ENCODE measurements at regions not wholly inside any gene's neighbourhood (a gene's known extent, or its start where the extent isn't known, plus 50 kb on each side); places are given as distances from the start of the nearest gene placed in this dataset.

- ATAC-seq (no peak), DNase-seq (ENCODE audit: low read depth in 1 of 2, low spot score in 1 of 2) (no peak), FAIRE-seq (no peak)
- H3K9me3 ChIP-seq, result no peaks in the 10 kb centered on the region
- no peak overlapping the region for H3K27ac ChIP-seq
- 34% methylated on average over 5 of the region's 5 CpGs for whole genome bisulfite sequencing (ENCODE audit: missing lambda C conversion rate)
- ChIA-PET CTCF (no interaction called here), POLR2A (no interaction called here)
- TF ChIP-seq NR3C1 (IDR thresholded peaks at IDR 0.05) (no peak), POLR2AphosphoS2 (conservative IDR thresholded peaks at IDR 0.05; ENCODE audit: low read length) (no peak), KDM1A (IDR thresholded peaks at IDR 0.05; ENCODE audit: low read depth) (no peak), ATOH8 (CRISPR knock-in tag; IDR thresholded peaks at IDR 0.05; ENCODE audit: low read depth) (no peak)
- H3K4me2 ChIP-seq, result no peak overlapping the region
- no peak overlapping the region for H3K4me3 ChIP-seq
- H3K4me1 ChIP-seq, result no peaks in the 10 kb centered on the region
These were observed 77.4 kb upstream of the F13A1 start for GRCh38 chr6:6397842-6398241.

- Histone ChIP-seq H3K9me3 (no peaks in the 10 kb centered on the region), H3K4me1 (no peaks in the 10 kb centered on the region), H3K4me3 (no peak overlapping the region), H3K4me2 (no peak overlapping the region), H3K27ac (no peak overlapping the region)
- FAIRE-seq (no peak), ATAC-seq (no peak), DNase-seq (ENCODE audit: low read depth in 1 of 2, low spot score in 1 of 2) (no peak)
- WGBS (ENCODE audit: missing lambda C conversion rate), result 0% methylated on average over 2 of the region's 2 CpGs
- ChIA-PET CTCF (interaction anchor here (1.2 kb wide), 1 partner anchor 12 kb away, joined by 3 read pairs; no protein-coding TSS in a partner anchor), POLR2A (no interaction called here)
- TF ChIP-seq ZFP36 (IDR thresholded peaks at IDR 0.05; ENCODE audit: borderline replicate concordance, partially characterized antibody), result no peak
- no peak for TF ChIP-seq MAZ (IDR thresholded peaks at IDR 0.05; ENCODE audit: borderline replicate concordance, low read depth, low read length)
- TF ChIP-seq ELK1 (IDR thresholded peaks at IDR 0.05; ENCODE audit: low read depth, low read length), result no peak
- no peak for TF ChIP-seq ESRRA (IDR thresholded peaks at IDR 0.05; ENCODE audit: borderline replicate concordance, low read length)
- no peak for TF ChIP-seq CTCF (IDR thresholded peaks at IDR 0.05)
These were observed 79.1 kb upstream of the F13A1 start for GRCh38 chr6:6399568-6399967.

- Histone ChIP-seq H3K4me1 (no peaks in the 10 kb centered on the region), H3K4me2 (no peak overlapping the region), H3K27ac (no peak overlapping the region), H3K4me3 (no peak overlapping the region), H3K9me3 (no peaks in the 10 kb centered on the region)
- CTCF ChIA-PET, result no interaction called here
- no peak for TF ChIP-seq KDM1A (IDR thresholded peaks at IDR 0.05; ENCODE audit: low read depth)
- TF ChIP-seq E2F6 (IDR thresholded peaks at IDR 0.05; ENCODE audit: borderline replicate concordance, low read depth), result no peak
- TF ChIP-seq MAFK (IDR thresholded peaks at IDR 0.05; ENCODE audit: partially characterized antibody), result no peak
- no peak for TF ChIP-seq HMGXB4 (CRISPR knock-in tag; IDR thresholded peaks at IDR 0.05; ENCODE audit: borderline replicate concordance)
- TF ChIP-seq HES2 (IDR thresholded peaks at IDR 0.05), result no peak
- TF ChIP-seq PHF8 (IDR thresholded peaks at IDR 0.05; ENCODE audit: borderline replicate concordance, low read depth), result no peak
- TF ChIP-seq CBX2 (IDR thresholded peaks at IDR 0.05; ENCODE audit: borderline replicate concordance, low read depth), result no peak
- TF ChIP-seq MAZ (IDR thresholded peaks at IDR 0.05; ENCODE audit: borderline replicate concordance, low read depth, low read length), result no peak
- FAIRE-seq, result no peak
- POLR2A ChIA-PET, result no interaction called here
- DNase-seq (ENCODE audit: low read depth in 1 of 2, low spot score in 1 of 2), result no peak
- ATAC-seq, result no peak
- WGBS (ENCODE audit: missing lambda C conversion rate), result 0% methylated on average over 1 of the region's 1 CpG
These were observed 80.9 kb upstream of the F13A1 start for GRCh38 chr6:6401401-6401800.

Data from A549 (cell line).